HG03095 (cell line): ENCODE measurements at regions not wholly inside any gene's neighbourhood (a gene's known extent, or its start where the extent isn't known, plus 50 kb on each side); places are given as distances from the start of the nearest gene placed in this dataset.

Experiments
- ATAC-seq: cut with Tn5 transposase; IDR thresholded peaks from one replicate; pipeline ENCODE4 v1.9.1; 2021; ENCODE audit warnings: moderate library complexity; ENCODE audit not compliant: unreplicated experiment

- no peak for ATAC-seq
Observed at GRCh38 chr2:228866044-228866443, 405.0 kb downstream of the PID1 start.

- ATAC-seq: no peak
Observed at GRCh38 chr2:228864131-228864530, 407.0 kb downstream of the PID1 start.

GRCh38 chr2:228860601-228861285, 410.3 kb downstream of the PID1 start:
- no peak for ATAC-seq

GRCh38 chr2:228853151-228853550, 417.9 kb downstream of the PID1 start:
- no peak for ATAC-seq

- no peak for ATAC-seq
Observed at GRCh38 chr2:228848638-228849037, 422.4 kb downstream of the PID1 start.

GRCh38 chr2:228847684-228848083, 423.4 kb downstream of the PID1 start:
- no peak for ATAC-seq

- ATAC-seq: no peak
Observed at GRCh38 chr2:228846161-228846560, 424.9 kb downstream of the PID1 start.

GRCh38 chr2:228845162-228845925, 425.7 kb downstream of the PID1 start:
- ATAC-seq: no peak

GRCh38 chr2:228841877-228842276, 429.2 kb downstream of the PID1 start:
- no peak for ATAC-seq

GRCh38 chr2:228841475-228841874, 429.6 kb downstream of the PID1 start:
- no peak for ATAC-seq

- no peak for ATAC-seq
Observed at GRCh38 chr2:228840743-228841114, 430.4 kb downstream of the PID1 start.

- ATAC-seq: no peak
Observed at GRCh38 chr2:228840113-228840742, 430.9 kb downstream of the PID1 start.

GRCh38 chr2:228839421-228839876, 431.6 kb downstream of the PID1 start:
- no peak for ATAC-seq

- no peak for ATAC-seq
Observed at GRCh38 chr2:228838819-228839218, 432.3 kb downstream of the PID1 start.

- no peak for ATAC-seq
Observed at GRCh38 chr2:228828397-228828796, 442.7 kb downstream of the PID1 start.

GRCh38 chr2:228827056-228827700, 443.9 kb downstream of the PID1 start:
- ATAC-seq: no peak

GRCh38 chr2:228819701-228820100, 451.4 kb downstream of the PID1 start:
- no peak for ATAC-seq

- no peak for ATAC-seq
Observed at GRCh38 chr2:228802181-228803071, 468.7 kb downstream of the PID1 start.

- ATAC-seq: no peak
Observed at GRCh38 chr2:228801451-228801850, 469.6 kb downstream of the PID1 start.

- no peak for ATAC-seq
Observed at GRCh38 chr2:228799208-228799588, 471.9 kb downstream of the PID1 start.
